OCI-LY1 (cell line): ENCODE measurements at regions not wholly inside any gene's neighbourhood (a gene's known extent, or its start where the extent isn't known, plus 50 kb on each side); places are given as distances from the start of the nearest gene placed in this dataset.

Experiments
- CTCF ChIP-seq: fragments of 200-600 bp; sonication (generic), shearing (Covaris generic); IDR thresholded peaks from 2 replicates; pipeline ENCODE4 v1.5.1; 2017; ENCODE audit warnings: mild to moderate bottlenecking, antibody characterized with exemption, low read length, moderate library complexity, mixed read lengths
- EZH2 ChIP-seq: fragments of 200-600 bp; sonication (generic), shearing (Covaris generic); IDR thresholded peaks from 2 replicates; pipeline ENCODE4 v1.8.0; 2017; ENCODE audit warnings: borderline replicate concordance, mixed run types, mild to moderate bottlenecking, antibody characterized with exemption, low read length, moderate library complexity, mixed read lengths

DNA sequence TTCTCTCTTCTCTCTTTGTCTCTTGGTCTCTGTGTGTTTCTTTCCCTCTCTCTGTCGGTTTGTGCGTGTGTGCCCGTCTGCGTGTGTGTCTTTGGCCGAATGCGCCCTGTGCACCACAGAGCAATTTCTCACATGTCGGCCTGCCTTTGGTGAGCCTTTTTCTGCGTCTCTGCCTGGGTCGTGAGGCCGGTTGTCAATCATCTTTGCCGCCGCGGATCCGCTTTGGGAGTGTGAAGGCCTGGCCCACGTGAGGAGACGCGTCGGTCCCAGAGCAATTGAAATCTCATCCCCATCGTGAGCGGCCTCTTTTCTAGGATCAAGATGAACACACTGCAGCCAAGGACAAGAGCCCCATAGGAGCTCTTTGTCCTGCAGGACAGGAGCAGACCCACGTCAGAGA lies 580.7 kb upstream of the ZNF337 start:
- TF ChIP-seq EZH2 (no peak), CTCF (no peak)
